ENCODE measurements at regions not wholly inside any gene's neighbourhood (a gene's known extent, or its start where the extent isn't known, plus 50 kb on each side); places are given as distances from the start of the nearest gene placed in this dataset.

GRCh38 chr1:213905344-213905743, 82.4 kb upstream of the PROX1 start:
- TF ChIP-seq CTCF (IDR thresholded peaks at IDR 0.05 in 4 of 5, conservative IDR thresholded peaks at IDR 0.05 in 1 of 5): no peak
- no peak for TF ChIP-seq POLR2A (IDR thresholded peaks at IDR 0.05)
